SK-N-SH treated with all-trans-retinoic acid at 6 μM for 48 hours (cell line): ENCODE measurements at regions not wholly inside any gene's neighbourhood (a gene's known extent, or its start where the extent isn't known, plus 50 kb on each side); places are given as distances from the start of the nearest gene placed in this dataset.

ENCODE experiments used
- ATAC-seq: fragments of 200-7000 bp; cut with Tn5 transposase; 3 replicates; pipeline ENCODE4 v1.9.1; 2020; ENCODE audit warnings: mild to moderate bottlenecking, moderate library complexity
- BACH2 ChIP-seq: fragments of 250-450 bp; sonication (Bioruptor Pico); IDR thresholded peaks from 2 replicates; pipeline ENCODE4 v1.9.0; 2021; ENCODE audit warnings: mild to moderate bottlenecking, borderline replicate concordance
- CREB5 ChIP-seq: fragments of 250-450 bp; sonication (Bioruptor Pico); IDR thresholded peaks from 2 replicates; pipeline ENCODE4 v1.5.1; 2020; ENCODE audit warnings: low read depth, mild to moderate bottlenecking, moderate library complexity
- CSDC2 ChIP-seq: fragments of 250-450 bp; sonication (Bioruptor Pico); IDR thresholded peaks from 2 replicates; pipeline ENCODE4 v1.5.0; 2020; ENCODE audit warnings: mild to moderate bottlenecking, moderate library complexity
- ESRRG ChIP-seq: fragments of 250-450 bp; sonication (Bioruptor Pico); IDR thresholded peaks from 2 replicates; pipeline ENCODE4 v1.6.1; 2021; ENCODE audit warnings: mild to moderate bottlenecking
- ISL1 ChIP-seq: fragments of 250-450 bp; sonication (Bioruptor Pico); IDR thresholded peaks from 2 replicates; pipeline ENCODE4 v2.1.2; 2022; ENCODE audit warnings: mild to moderate bottlenecking, moderate library complexity
- OSR1 ChIP-seq: fragments of 250-450 bp; sonication (Bioruptor Pico); IDR thresholded peaks from 2 replicates; pipeline ENCODE4 v1.8.0; 2022; ENCODE audit warnings: moderate library complexity, mild to moderate bottlenecking, inconsistent platforms
- PPARA ChIP-seq: fragments of 250-450 bp; sonication (Bioruptor Pico); IDR thresholded peaks from 2 replicates; pipeline ENCODE4 v1.5.0; 2020; ENCODE audit warnings: mild to moderate bottlenecking, borderline replicate concordance
- RARB ChIP-seq: fragments of 250-450 bp; sonication (Bioruptor Pico); IDR thresholded peaks from 2 replicates; pipeline ENCODE4 v1.8.0; 2021; ENCODE audit warnings: mild to moderate bottlenecking, moderate library complexity
- SNAI2 ChIP-seq: fragments of 250-450 bp; sonication (Bioruptor Pico); IDR thresholded peaks from 2 replicates; pipeline ENCODE4 v1.5.0; 2020; ENCODE audit warnings: mild to moderate bottlenecking, moderate library complexity
- TCF4 ChIP-seq: fragments of 250-450 bp; sonication (Bioruptor Pico); IDR thresholded peaks from 2 replicates; pipeline ENCODE4 v1.8.0; 2021; ENCODE audit warnings: mild to moderate bottlenecking, moderate library complexity, borderline replicate concordance
- TOX ChIP-seq: fragments of 250-450 bp; sonication (Bioruptor Pico); IDR thresholded peaks from 2 replicates; pipeline ENCODE4 v1.8.0; 2021; ENCODE audit warnings: mild to moderate bottlenecking, moderate library complexity, borderline replicate concordance
- ZC3H10 ChIP-seq: fragments of 250-450 bp; sonication (Bioruptor Pico); IDR thresholded peaks from 2 replicates; pipeline ENCODE4 v1.5.1; 2021; ENCODE audit warnings: mild to moderate bottlenecking, moderate library complexity
- ZFP30 ChIP-seq: fragments of 450-650 bp; formaldehyde crosslinking; IDR thresholded peaks from 2 replicates; pipeline ENCODE4 v1.5.0; 2022; ENCODE audit warnings: mild to moderate bottlenecking, moderate library complexity
- ZNF565 ChIP-seq: fragments of 450-650 bp; formaldehyde crosslinking; conservative IDR thresholded peaks from 2 replicates; pipeline ENCODE4 v1.5.0; 2020; ENCODE audit warnings: low read depth, mild to moderate bottlenecking, moderate library complexity
- ZNF70 ChIP-seq: fragments of 450-650 bp; formaldehyde crosslinking; IDR thresholded peaks from 2 replicates; pipeline ENCODE4 v1.5.0; 2020; ENCODE audit warnings: mild to moderate bottlenecking, moderate library complexity
- ZNF8 ChIP-seq: fragments of 450-650 bp; formaldehyde crosslinking; IDR thresholded peaks from 2 replicates; pipeline ENCODE4 v1.5.0; 2020; ENCODE audit warnings: mild to moderate bottlenecking, moderate library complexity
- TF ChIP-seq, protein P1 (sequence below): fragments of 250-450 bp; sonication (Bioruptor Pico); IDR thresholded peaks from 2 replicates; pipeline ENCODE4 v1.8.0; 2020; ENCODE audit warnings: mild to moderate bottlenecking, moderate library complexity, borderline replicate concordance
- TF ChIP-seq, protein P2 (sequence below): fragments of 250-450 bp; sonication (Bioruptor Pico); IDR thresholded peaks from 2 replicates; pipeline ENCODE4 v1.8.0; 2021; ENCODE audit warnings: low read depth, mild to moderate bottlenecking, moderate library complexity, borderline replicate concordance
- TF ChIP-seq, protein P3 (sequence below): fragments of 250-450 bp; sonication (Bioruptor Pico); IDR thresholded peaks from 2 replicates; pipeline ENCODE4 v1.5.0; 2020; ENCODE audit warnings: mild to moderate bottlenecking, moderate library complexity
- TF ChIP-seq, protein P4 (sequence below): fragments of 250-450 bp; sonication (Bioruptor Pico); IDR thresholded peaks from 2 replicates; pipeline ENCODE4 v1.5.1; 2021; ENCODE audit warnings: mild to moderate bottlenecking, moderate library complexity

DNA sequence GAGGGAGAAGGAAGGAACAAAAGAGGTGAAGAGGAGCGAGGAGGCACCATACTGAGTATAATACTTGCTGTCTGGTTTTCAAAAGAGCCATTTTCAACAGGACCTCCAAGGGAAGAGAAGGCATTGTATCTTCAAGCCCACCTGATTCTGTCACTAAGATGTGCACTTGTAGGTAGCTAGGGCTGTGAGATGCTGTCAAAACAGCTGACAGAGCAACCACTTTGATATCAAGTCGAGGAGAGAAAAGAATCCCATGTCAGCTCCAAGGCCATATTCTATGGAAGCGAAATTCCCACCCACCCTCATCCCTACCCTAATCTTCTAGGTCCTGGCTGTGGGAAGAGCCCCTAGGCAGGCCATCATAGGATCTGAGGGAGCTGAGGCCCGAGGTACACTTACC, 70.9 kb upstream of the PRDM11 start:
- ATAC-seq: no peak
- TF ChIP-seq RARB (CRISPR knock-in tag) (no peak), CSDC2 (CRISPR knock-in tag) (no peak), ZC3H10 (no peak), ZNF8 (CRISPR knock-in tag) (no peak), TCF4 (CRISPR knock-in tag) (no peak)

DNA sequence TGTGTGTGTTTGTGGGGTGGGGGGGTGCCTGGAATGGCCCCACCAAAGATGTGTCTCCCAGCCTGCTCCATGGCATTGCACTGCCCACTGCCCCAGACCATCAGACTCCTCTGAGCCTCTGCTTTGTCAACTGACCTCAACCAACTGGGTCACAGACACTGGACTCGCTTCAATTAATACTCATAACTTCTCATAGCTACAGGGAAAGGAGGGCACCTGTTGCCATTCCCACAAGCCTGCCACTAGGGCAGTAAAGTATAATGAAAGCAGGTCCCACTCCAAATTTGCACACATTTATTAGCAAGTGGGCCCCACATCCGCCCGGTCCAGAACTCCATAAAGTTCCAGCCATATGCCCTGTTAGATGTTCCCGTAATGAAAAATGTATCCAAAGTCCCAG, 70.5 kb upstream of the PRDM11 start:
- no peak for ATAC-seq
- TF ChIP-seq ESRRG (CRISPR knock-in tag) (no peak), ZNF70 (no peak), TOX (CRISPR knock-in tag) (no peak), ZNF8 (CRISPR knock-in tag) (no peak), SNAI2 (CRISPR knock-in tag) (no peak), CREB5 (CRISPR knock-in tag) (no peak), CSDC2 (CRISPR knock-in tag) (no peak), BACH2 (no peak), ZFP30 (CRISPR knock-in tag) (no peak), ZNF565 (no peak), OSR1 (CRISPR knock-in tag) (no peak), PPARA (CRISPR knock-in tag) (no peak)
- TF ChIP-seq, protein P1, sequence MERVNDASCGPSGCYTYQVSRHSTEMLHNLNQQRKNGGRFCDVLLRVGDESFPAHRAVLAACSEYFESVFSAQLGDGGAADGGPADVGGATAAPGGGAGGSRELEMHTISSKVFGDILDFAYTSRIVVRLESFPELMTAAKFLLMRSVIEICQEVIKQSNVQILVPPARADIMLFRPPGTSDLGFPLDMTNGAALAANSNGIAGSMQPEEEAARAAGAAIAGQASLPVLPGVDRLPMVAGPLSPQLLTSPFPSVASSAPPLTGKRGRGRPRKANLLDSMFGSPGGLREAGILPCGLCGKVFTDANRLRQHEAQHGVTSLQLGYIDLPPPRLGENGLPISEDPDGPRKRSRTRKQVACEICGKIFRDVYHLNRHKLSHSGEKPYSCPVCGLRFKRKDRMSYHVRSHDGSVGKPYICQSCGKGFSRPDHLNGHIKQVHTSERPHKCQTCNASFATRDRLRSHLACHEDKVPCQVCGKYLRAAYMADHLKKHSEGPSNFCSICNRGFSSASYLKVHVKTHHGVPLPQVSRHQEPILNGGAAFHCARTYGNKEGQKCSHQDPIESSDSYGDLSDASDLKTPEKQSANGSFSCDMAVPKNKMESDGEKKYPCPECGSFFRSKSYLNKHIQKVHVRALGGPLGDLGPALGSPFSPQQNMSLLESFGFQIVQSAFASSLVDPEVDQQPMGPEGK (CRISPR knock-in tag): no peak
- TF ChIP-seq, protein P2, sequence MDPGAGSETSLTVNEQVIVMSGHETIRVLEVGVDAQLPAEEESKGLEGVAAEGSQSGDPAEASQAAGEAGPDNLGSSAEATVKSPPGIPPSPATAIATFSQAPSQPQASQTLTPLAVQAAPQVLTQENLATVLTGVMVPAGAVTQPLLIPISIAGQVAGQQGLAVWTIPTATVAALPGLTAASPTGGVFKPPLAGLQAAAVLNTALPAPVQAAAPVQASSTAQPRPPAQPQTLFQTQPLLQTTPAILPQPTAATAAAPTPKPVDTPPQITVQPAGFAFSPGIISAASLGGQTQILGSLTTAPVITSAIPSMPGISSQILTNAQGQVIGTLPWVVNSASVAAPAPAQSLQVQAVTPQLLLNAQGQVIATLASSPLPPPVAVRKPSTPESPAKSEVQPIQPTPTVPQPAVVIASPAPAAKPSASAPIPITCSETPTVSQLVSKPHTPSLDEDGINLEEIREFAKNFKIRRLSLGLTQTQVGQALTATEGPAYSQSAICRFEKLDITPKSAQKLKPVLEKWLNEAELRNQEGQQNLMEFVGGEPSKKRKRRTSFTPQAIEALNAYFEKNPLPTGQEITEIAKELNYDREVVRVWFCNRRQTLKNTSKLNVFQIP (CRISPR knock-in tag): no peak
- TF ChIP-seq, protein P3, sequence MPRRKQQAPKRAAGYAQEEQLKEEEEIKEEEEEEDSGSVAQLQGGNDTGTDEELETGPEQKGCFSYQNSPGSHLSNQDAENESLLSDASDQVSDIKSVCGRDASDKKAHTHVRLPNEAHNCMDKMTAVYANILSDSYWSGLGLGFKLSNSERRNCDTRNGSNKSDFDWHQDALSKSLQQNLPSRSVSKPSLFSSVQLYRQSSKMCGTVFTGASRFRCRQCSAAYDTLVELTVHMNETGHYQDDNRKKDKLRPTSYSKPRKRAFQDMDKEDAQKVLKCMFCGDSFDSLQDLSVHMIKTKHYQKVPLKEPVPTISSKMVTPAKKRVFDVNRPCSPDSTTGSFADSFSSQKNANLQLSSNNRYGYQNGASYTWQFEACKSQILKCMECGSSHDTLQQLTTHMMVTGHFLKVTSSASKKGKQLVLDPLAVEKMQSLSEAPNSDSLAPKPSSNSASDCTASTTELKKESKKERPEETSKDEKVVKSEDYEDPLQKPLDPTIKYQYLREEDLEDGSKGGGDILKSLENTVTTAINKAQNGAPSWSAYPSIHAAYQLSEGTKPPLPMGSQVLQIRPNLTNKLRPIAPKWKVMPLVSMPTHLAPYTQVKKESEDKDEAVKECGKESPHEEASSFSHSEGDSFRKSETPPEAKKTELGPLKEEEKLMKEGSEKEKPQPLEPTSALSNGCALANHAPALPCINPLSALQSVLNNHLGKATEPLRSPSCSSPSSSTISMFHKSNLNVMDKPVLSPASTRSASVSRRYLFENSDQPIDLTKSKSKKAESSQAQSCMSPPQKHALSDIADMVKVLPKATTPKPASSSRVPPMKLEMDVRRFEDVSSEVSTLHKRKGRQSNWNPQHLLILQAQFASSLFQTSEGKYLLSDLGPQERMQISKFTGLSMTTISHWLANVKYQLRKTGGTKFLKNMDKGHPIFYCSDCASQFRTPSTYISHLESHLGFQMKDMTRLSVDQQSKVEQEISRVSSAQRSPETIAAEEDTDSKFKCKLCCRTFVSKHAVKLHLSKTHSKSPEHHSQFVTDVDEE (CRISPR knock-in tag): no peak
- TF ChIP-seq, protein P4, sequence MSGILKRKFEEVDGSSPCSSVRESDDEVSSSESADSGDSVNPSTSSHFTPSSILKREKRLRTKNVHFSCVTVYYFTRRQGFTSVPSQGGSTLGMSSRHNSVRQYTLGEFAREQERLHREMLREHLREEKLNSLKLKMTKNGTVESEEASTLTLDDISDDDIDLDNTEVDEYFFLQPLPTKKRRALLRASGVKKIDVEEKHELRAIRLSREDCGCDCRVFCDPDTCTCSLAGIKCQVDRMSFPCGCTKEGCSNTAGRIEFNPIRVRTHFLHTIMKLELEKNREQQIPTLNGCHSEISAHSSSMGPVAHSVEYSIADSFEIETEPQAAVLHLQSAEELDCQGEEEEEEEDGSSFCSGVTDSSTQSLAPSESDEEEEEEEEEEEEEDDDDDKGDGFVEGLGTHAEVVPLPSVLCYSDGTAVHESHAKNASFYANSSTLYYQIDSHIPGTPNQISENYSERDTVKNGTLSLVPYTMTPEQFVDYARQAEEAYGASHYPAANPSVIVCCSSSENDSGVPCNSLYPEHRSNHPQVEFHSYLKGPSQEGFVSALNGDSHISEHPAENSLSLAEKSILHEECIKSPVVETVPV (CRISPR knock-in tag): no peak

- no peak for ATAC-seq
- TF ChIP-seq ZNF565 (no peak), SNAI2 (CRISPR knock-in tag) (no peak), TOX (CRISPR knock-in tag) (no peak), BACH2 (no peak), OSR1 (CRISPR knock-in tag) (no peak), ZFP30 (CRISPR knock-in tag) (no peak), CREB5 (CRISPR knock-in tag) (no peak), ISL1 (CRISPR knock-in tag) (no peak), ZNF8 (CRISPR knock-in tag) (no peak), ESRRG (CRISPR knock-in tag) (no peak), RARB (CRISPR knock-in tag) (no peak)
- TF ChIP-seq, protein P3 (CRISPR knock-in tag): no peak
- TF ChIP-seq, protein P4 (CRISPR knock-in tag): no peak
- TF ChIP-seq, protein P2 (CRISPR knock-in tag): no peak
Observed at GRCh38 chr11:45076761-45077160, 69.7 kb upstream of the PRDM11 start.
